Ectodermal cell (in vitro differentiated cells): ENCODE measurements at regions not wholly inside any gene's neighbourhood (a gene's known extent, or its start where the extent isn't known, plus 50 kb on each side); places are given as distances from the start of the nearest gene placed in this dataset.

Experiments used
- H3K27ac ChIP-seq: 2 replicates; pipeline ENCODE4 v1.7.0; 2013; ENCODE audit warnings: mild to moderate bottlenecking, low read depth, low read length; ENCODE audit not compliant: insufficient read depth, poor library complexity, severe bottlenecking
- H3K27me3 ChIP-seq: 2 replicates; pipeline ENCODE4 v1.7.0; 2013; ENCODE audit warnings: mild to moderate bottlenecking, low read length; ENCODE audit not compliant: insufficient read depth, control insufficient read depth, poor library complexity, severe bottlenecking
- H3K36me3 ChIP-seq: one replicate; pipeline ENCODE4 v1.7.0; 2013; ENCODE audit warnings: low read length; ENCODE audit not compliant: control insufficient read depth, insufficient read depth
- H3K4me1 ChIP-seq: one replicate; pipeline ENCODE4 v1.7.0; 2013; ENCODE audit warnings: low read length; ENCODE audit not compliant: control insufficient read depth, insufficient read depth
- H3K4me3 ChIP-seq: 2 replicates; pipeline ENCODE4 v1.7.0; 2013; ENCODE audit warnings: low read depth, low read length, control low read depth; ENCODE audit not compliant: insufficient read depth
- H3K9me3 ChIP-seq: 2 replicates; pipeline ENCODE4 v1.7.0; 2013; ENCODE audit warnings: mild to moderate bottlenecking, low read length, moderate library complexity; ENCODE audit not compliant: control insufficient read depth
- WGBS, 2 experiments: methylation state at CpG; one replicate each; pipeline ENCODE4 v1.1.7; 2013; ENCODE audit warnings: missing lambda C conversion rate in 2 of 2; 5-methylcytosine and 5-hydroxymethylcytosine counted together

GRCh38 chr18:78323453-78324197 is 656.0 kb upstream of the SALL3 start:
- H3K27ac ChIP-seq, result no peak overlapping the region
- H3K27me3 ChIP-seq, result no peaks in the 10 kb centered on the region
- H3K9me3 ChIP-seq, result no peaks in the 10 kb centered on the region
- 90 to 92% methylated on average over 14 of the region's 14 CpGs for WGBS, 2 experiments
- H3K4me3 ChIP-seq, result no peak overlapping the region
- no peaks in the 10 kb centered on the region for H3K4me1 ChIP-seq
- H3K36me3 ChIP-seq, result no peaks in the 10 kb centered on the region

GRCh38 chr18:78327643-78328042 is 652.0 kb upstream of the SALL3 start:
- 89 to 94% methylated on average over 8 of the region's 8 CpGs for WGBS, 2 experiments

GRCh38 chr18:78330766-78331165 is 648.9 kb upstream of the SALL3 start:
- Histone ChIP-seq H3K27ac (no peak overlapping the region), H3K27me3 (no peaks in the 10 kb centered on the region), H3K36me3 (no peaks in the 10 kb centered on the region), H3K4me1 (no peaks in the 10 kb centered on the region), H3K4me3 (no peak overlapping the region), H3K9me3 (no peaks in the 10 kb centered on the region)
- 97% methylated on average over 9 to 10 of the region's 10 CpGs for WGBS, 2 experiments

More at GRCh38 chr18:78327643-78328042, 652.0 kb upstream of the SALL3 start:
- H3K4me3 ChIP-seq, result no peak overlapping the region
- no peaks in the 10 kb centered on the region for H3K4me1 ChIP-seq
- H3K9me3 ChIP-seq, result no peaks in the 10 kb centered on the region
- H3K27me3 ChIP-seq, result no peaks in the 10 kb centered on the region
- no peak overlapping the region for H3K27ac ChIP-seq
- H3K36me3 ChIP-seq, result no peaks in the 10 kb centered on the region

- no peaks in the 10 kb centered on the region for H3K27me3 ChIP-seq
- no peaks in the 10 kb centered on the region for H3K9me3 ChIP-seq
- no peak overlapping the region for H3K27ac ChIP-seq
- H3K4me1 ChIP-seq, result no peaks in the 10 kb centered on the region
- H3K36me3 ChIP-seq, result no peaks in the 10 kb centered on the region
- 62 to 66% methylated on average over 5 to 6 of the region's 6 CpGs for WGBS, 2 experiments
- H3K4me3 ChIP-seq, result no peak overlapping the region
These were observed 626.7 kb upstream of the SALL3 start for GRCh38 chr18:78352910-78353309.

GRCh38 chr18:78362198-78362597 is 617.4 kb upstream of the SALL3 start:
- Histone ChIP-seq H3K27me3 (no peaks in the 10 kb centered on the region), H3K27ac (no peak overlapping the region), H3K36me3 (no peaks in the 10 kb centered on the region), H3K4me1 (no peaks in the 10 kb centered on the region), H3K4me3 (no peak overlapping the region), H3K9me3 (no peaks in the 10 kb centered on the region)
- 94 to 95% methylated on average over 15 of the region's 15 CpGs for WGBS, 2 experiments

- WGBS, 2 experiments, result 96 to 97% methylated on average over 43 to 44 of the region's 44 CpGs
- Histone ChIP-seq H3K9me3 (no peaks in the 10 kb centered on the region), H3K4me1 (no peaks in the 10 kb centered on the region), H3K4me3 (no peak overlapping the region), H3K36me3 (no peaks in the 10 kb centered on the region), H3K27ac (no peak overlapping the region), H3K27me3 (no peaks in the 10 kb centered on the region)
These were observed 615.8 kb upstream of the SALL3 start for GRCh38 chr18:78363556-78364387.

GRCh38 chr18:78364388-78364960 is 615.1 kb upstream of the SALL3 start:
- Histone ChIP-seq H3K9me3 (no peaks in the 10 kb centered on the region), H3K4me3 (no peak overlapping the region), H3K36me3 (no peaks in the 10 kb centered on the region), H3K27ac (no peak overlapping the region), H3K4me1 (no peaks in the 10 kb centered on the region), H3K27me3 (no peaks in the 10 kb centered on the region)
- 95% methylated on average over 13 of the region's 13 CpGs for WGBS, 2 experiments

GRCh38 chr18:78367996-78368395 is 611.6 kb upstream of the SALL3 start:
- WGBS, 2 experiments, result 87 to 88% methylated on average over 7 of the region's 7 CpGs
- Histone ChIP-seq H3K4me1 (no peaks in the 10 kb centered on the region), H3K27ac (no peak overlapping the region), H3K27me3 (no peaks in the 10 kb centered on the region), H3K4me3 (no peak overlapping the region), H3K36me3 (no peaks in the 10 kb centered on the region), H3K9me3 (no peaks in the 10 kb centered on the region)

GRCh38 chr18:78368726-78369125 is 610.9 kb upstream of the SALL3 start:
- Histone ChIP-seq H3K4me1 (no peaks in the 10 kb centered on the region), H3K4me3 (no peak overlapping the region), H3K9me3 (no peaks in the 10 kb centered on the region), H3K27me3 (no peaks in the 10 kb centered on the region), H3K27ac (no peak overlapping the region), H3K36me3 (no peaks in the 10 kb centered on the region)
- 89% methylated on average over 10 of the region's 10 CpGs for WGBS, 2 experiments

- 62 to 65% methylated on average over 8 of the region's 8 CpGs for WGBS, 2 experiments
- no peaks in the 10 kb centered on the region for H3K36me3 ChIP-seq
- no peaks in the 10 kb centered on the region for H3K27me3 ChIP-seq
- no peak overlapping the region for H3K4me3 ChIP-seq
- no peak overlapping the region for H3K27ac ChIP-seq
- no peaks in the 10 kb centered on the region for H3K4me1 ChIP-seq
- no peaks in the 10 kb centered on the region for H3K9me3 ChIP-seq
These were observed 603.6 kb upstream of the SALL3 start for GRCh38 chr18:78376046-78376445.
